ENCODE measurements at regions not wholly inside any gene's neighbourhood (a gene's known extent, or its start where the extent isn't known, plus 50 kb on each side); places are given as distances from the start of the nearest gene placed in this dataset.

GRCh38 chr5:166957782-166958181 lies 1333.7 kb upstream of the WWC1 start:
- no peak for DNase-seq (ENCODE audit: insufficient read length, low spot score)
- no peak for FAIRE-seq

GRCh38 chr5:166959766-166960165 lies 1331.7 kb upstream of the WWC1 start:
- FAIRE-seq (no peak), DNase-seq (ENCODE audit: insufficient read length, low spot score) (no peak)

DNA sequence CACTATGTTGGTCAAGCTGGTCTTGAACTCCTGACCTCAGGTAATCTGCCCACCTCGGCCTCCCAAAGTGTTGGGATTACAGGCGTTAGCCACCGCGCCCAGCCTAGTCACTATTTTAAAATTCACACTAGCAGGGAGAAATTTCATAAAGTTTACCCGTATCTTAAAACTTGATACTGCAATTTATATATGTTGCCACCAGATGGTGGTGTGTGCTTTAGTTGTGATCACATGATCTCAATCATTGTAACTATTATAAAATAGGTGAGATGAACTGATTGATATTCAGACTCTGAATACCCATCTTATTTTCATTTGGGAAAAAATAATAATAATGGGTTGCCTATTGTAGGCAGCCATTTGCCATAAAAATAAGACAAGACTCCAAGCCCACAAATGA lies 1330.4 kb upstream of the WWC1 start:
- DNase-seq (ENCODE audit: insufficient read length, low spot score) = no peak
- FAIRE-seq = no peak

GRCh38 chr5:166961913-166962312 lies 1329.5 kb upstream of the WWC1 start:
- FAIRE-seq = no peak
- no peak for DNase-seq (ENCODE audit: insufficient read length, low spot score)

DNA sequence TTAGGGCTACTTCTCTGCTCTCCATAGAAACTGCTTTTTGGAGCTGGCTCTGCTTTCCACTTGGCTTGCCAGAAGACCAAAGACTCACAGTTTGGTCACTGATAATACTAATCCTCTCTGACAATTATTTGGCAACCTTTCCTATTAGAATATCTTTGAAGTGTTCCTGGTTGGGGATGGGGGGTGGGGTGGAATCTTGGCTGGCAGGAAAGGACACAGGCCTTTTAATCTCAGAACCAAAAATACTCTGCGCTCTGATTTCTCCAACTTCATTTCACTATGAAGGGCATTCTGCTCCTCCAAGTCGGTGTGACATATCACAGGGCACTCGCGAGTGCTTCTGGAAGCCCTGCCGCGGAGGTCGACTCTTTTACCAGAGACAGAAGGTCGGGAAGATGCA lies 1329.0 kb upstream of the WWC1 start:
- FAIRE-seq (no peak), DNase-seq (ENCODE audit: insufficient read length, low spot score) (no peak)

GRCh38 chr5:166963596-166963995 lies 1327.8 kb upstream of the WWC1 start:
- FAIRE-seq = no peak

GRCh38 chr5:166977911-166978422 lies 1313.5 kb upstream of the WWC1 start:
- FAIRE-seq (no peak), DNase-seq (ENCODE audit: insufficient read length, low spot score) (no peak)

More at GRCh38 chr5:166963596-166963995, 1327.8 kb upstream of the WWC1 start:
- no peak for DNase-seq (ENCODE audit: insufficient read length, low spot score)

DNA sequence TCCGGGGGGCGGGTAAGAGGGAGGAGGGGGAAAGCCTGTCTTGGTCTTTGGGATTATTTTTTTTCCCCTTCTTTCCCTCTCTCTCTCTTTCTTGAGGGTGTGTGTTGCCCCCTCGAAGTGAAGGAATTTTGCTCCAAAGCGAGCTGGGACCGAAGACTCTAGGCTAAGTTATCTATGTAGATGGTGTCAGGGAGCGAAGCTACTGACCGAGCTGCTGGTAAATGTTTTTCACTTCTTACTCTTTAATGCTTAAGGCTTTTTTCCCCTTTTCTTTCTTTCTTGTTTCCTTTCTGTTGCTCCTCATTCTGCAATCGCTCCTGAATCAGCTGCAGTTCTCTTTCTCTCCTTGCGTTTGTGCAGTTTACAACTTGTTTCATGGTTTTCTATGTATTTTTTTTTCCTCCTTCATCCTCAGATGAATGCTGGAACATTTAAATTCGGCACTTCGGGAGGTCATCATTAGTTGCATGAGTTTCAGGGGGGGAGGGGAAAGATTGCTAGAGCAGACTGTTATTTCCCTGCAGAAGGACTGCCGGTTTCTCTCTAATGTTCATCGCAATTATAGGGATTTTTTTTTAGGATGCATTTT lies 1312.0 kb upstream of the WWC1 start:
- no peak for DNase-seq (ENCODE audit: insufficient read length, low spot score)
- FAIRE-seq = no peak

GRCh38 chr5:166980666-166981065 lies 1310.8 kb upstream of the WWC1 start:
- DNase-seq (ENCODE audit: insufficient read length, low spot score) (no peak), FAIRE-seq (no peak)

DNA sequence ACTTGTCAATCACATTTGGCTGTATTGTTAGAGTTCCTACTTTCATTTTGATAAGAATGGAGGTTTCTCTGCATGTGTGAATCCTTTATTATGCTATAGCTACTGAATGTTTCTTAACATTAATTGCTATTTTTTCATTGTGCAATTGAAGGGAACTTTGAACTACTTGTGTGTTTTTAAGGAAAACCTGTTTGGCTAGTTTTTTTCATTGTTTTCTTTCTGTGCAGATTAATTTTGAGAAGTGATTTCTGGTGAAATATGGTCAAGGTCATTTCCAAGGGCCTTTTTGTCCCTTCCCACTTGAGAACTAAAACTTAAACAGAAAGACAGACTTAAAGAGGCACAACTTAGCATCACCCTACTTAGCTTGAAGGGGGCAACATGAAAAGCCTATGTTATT lies 1309.2 kb upstream of the WWC1 start:
- no peak for FAIRE-seq
- DNase-seq (ENCODE audit: insufficient read length, low spot score) = no peak

GRCh38 chr5:166991601-166992000 lies 1299.8 kb upstream of the WWC1 start:
- DNase-seq (ENCODE audit: insufficient read length, low spot score) = no peak
- FAIRE-seq = no peak

DNA sequence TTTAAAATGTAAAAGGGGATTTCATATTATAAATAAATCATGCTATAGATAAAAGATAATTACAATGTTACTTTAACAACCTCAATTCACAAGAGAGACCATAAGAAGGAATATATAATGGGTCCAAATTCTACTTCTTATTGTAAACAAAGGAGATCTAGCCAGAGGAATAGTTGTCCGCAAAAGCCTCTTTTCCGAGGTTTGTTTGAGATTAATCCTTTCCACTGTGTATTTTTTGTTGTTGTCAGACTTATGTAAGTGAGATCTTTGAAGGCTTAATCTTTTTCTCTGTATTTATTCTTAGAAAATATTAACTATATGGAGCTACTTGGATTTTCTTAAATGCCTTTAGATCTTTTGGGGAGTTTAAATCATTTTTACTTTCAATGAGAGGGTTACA lies 1299.3 kb upstream of the WWC1 start:
- DNase-seq (ENCODE audit: insufficient read length, low spot score) (no peak), FAIRE-seq (no peak)

- FAIRE-seq = no peak
- no peak for DNase-seq (ENCODE audit: insufficient read length, low spot score)
Measured at GRCh38 chr5:166992874-166993722, 1298.3 kb upstream of the WWC1 start.

GRCh38 chr5:166994226-166994625 lies 1297.2 kb upstream of the WWC1 start:
- FAIRE-seq (no peak), DNase-seq (ENCODE audit: insufficient read length, low spot score) (no peak)

DNA sequence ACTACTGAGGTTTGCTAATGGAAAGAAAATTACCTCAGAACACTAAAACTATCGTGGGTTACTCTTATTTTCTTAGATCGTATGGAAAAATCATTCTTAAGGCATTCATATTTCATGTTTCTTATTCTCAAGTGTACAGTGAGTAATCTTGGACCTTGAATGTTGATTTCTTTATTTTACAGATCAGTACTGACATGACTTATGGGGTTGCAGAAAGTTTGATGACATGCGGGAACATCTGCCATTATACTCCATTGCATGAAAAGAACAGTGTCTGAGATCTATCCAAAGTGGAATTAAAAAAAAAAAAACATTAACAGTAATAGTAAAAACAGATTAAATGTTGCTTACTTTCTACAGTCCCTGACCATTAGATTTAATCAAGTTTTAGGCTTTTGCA lies 1290.2 kb upstream of the WWC1 start:
- FAIRE-seq (no peak), DNase-seq (ENCODE audit: insufficient read length, low spot score) (no peak)

DNA sequence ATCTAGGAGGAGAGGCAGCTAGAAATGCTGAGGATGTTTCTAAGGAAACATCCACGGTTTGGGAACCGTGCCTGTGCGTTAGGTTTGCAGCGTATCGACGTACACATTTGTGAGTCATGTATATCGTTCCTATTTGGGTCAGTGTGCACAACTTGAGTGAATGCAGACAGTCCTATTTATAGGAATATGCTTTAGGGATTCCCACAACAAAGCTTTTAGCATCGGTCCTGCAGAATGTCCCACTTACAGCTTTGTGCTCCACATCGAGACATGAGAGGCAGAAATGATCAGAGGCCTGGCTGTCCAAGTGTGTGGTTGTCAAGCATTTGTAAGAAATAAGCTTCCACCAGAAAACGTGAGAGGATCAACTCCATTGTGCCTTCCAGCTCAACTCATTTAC lies 1282.7 kb upstream of the WWC1 start:
- no peak for FAIRE-seq
- no peak for DNase-seq (ENCODE audit: insufficient read length, low spot score)

GRCh38 chr5:167011196-167011595 lies 1280.2 kb upstream of the WWC1 start:
- DNase-seq (ENCODE audit: insufficient read length, low spot score) (no peak), FAIRE-seq (no peak)

DNA sequence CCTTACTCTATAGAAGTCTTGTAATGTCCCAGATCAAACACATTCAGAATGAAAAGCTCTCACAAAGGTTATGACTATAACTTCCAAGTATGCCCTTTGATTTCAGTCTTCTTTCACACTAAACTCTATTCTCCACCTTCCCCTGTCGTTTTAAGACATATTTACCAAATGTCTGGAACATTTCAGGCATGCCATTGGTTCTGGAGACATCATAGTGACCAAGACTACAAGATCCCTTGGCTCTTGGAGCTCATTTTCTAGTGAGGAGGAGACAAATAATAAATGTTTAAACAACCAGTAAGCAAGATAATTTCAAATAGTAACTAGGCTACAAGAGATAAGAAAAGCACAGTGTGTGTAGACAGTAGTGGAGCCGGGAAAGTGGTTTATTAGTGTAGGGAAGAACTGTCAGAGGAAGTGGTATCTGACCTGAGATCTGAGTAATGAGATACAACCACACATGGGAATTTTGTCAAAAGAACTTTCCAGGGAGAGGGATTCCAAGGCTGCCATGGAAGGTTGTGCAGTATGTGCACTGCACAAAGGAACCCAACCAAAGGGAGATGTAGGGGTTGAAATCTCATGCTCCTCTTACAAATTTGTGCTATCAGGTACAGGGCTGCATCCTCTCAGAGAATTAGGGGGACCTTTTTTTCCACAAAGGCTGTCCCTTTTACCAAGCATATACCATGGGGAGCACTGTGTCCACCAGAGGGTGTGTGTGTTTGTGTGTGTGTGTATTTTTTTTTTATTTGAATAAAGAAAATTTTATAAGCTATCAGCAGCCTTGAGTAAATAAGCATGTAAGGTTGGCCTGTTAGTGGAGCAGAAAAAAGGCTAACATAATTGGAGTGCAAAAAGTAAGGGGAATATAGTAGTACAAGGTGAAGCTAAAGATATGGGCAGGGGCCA lies 1279.1 kb upstream of the WWC1 start:
- DNase-seq (ENCODE audit: insufficient read length, low spot score) (no peak), FAIRE-seq (no peak)

- FAIRE-seq (no peak), DNase-seq (ENCODE audit: insufficient read length, low spot score) (no peak)
Measured at GRCh38 chr5:167014401-167015056, 1276.9 kb upstream of the WWC1 start.

DNA sequence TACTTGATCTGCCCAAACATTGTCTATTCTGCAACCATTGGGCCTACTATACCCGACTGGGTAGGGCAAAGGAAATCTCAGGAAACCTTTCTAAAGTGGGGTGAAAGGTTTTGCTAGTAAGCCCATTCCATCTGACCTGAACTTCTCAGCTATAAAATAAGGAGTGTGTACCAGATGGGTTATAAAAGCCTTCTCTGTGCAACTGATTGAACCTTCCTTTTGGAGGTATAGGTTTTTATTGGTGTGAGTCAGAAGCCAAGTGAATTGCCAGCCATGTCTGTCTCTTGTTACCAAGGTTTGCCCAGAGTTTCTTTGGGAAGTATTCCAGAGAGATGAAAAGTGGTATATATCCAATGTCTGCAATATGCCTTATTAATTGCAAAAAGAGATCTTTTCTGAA lies 1271.0 kb upstream of the WWC1 start:
- FAIRE-seq = no peak
- DNase-seq (ENCODE audit: insufficient read length, low spot score) = no peak

DNA sequence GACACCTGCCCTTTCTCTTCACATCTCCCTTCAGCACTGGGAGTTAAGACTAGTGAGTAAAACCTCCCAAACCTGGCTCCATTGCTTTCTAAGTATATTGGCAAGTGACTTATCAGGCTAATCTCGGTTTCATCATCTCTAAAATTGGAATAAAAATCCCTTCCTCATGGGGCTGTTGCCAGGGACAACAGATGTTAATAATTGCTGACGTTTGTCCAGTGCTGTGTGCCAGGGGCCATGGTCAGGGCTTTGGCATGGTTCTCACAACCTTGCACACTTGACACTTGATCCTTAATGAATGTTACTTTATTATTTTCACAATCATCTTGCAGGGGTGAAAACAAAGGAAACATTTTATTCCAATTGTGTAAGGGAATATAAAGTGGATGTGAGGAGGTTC lies 1262.0 kb upstream of the WWC1 start:
- no peak for FAIRE-seq
- DNase-seq (ENCODE audit: insufficient read length, low spot score) = no peak
